ENCODE measurements at regions not wholly inside any gene's neighbourhood (a gene's known extent, or its start where the extent isn't known, plus 50 kb on each side); places are given as distances from the start of the nearest gene placed in this dataset.

- no peaks in the 10 kb centered on the region for H3K36me3 ChIP-seq
- DNase-seq (no peak), ATAC-seq (no peak), FAIRE-seq (no peak)
- H3K27ac ChIP-seq, result no peak overlapping the region
- no peaks in the 10 kb centered on the region for H3K4me1 ChIP-seq
- no peaks in the 10 kb centered on the region for H3K9me3 ChIP-seq
- intact Hi-C loops (cut with DNase I), result no loop called here
- H3K27me3 ChIP-seq, result peaks cover 0 to 4% (median 0%) of the 10 kb centered on the region in 4 donors
- WGBS, 2 donors, result 39 to 62% methylated on average over 3 of the region's 3 CpGs
- no peak overlapping the region for H3K4me3 ChIP-seq
- no peak for TF ChIP-seq CTCF (IDR thresholded peaks at IDR 0.05)
These were observed 543.4 kb upstream of the COX7C start for GRCh38 chr5:86074297-86074696.

GRCh38 chr5:86075139-86075538 lies 542.6 kb upstream of the COX7C start:
- WGBS, 2 donors, result 51 to 61% methylated on average over 6 of the region's 6 CpGs
- DNase-seq, result no peak

GRCh38 chr5:86095092-86095491 lies 522.6 kb upstream of the COX7C start:
- intact Hi-C loops (cut with DNase I), result no loop called here

More at GRCh38 chr5:86075139-86075538, 542.6 kb upstream of the COX7C start:
- intact Hi-C loops (cut with DNase I), result no loop called here
- ATAC-seq, result no peak
- no peak for FAIRE-seq
- peaks cover 0 to 4% (median 0%) of the 10 kb centered on the region in 4 donors for H3K27me3 ChIP-seq
- no peak overlapping the region for H3K4me3 ChIP-seq
- no peak overlapping the region for H3K27ac ChIP-seq
- H3K4me1 ChIP-seq, result no peaks in the 10 kb centered on the region
- H3K36me3 ChIP-seq, result no peaks in the 10 kb centered on the region
- TF ChIP-seq CTCF (IDR thresholded peaks at IDR 0.05), result no peak
- no peaks in the 10 kb centered on the region for H3K9me3 ChIP-seq

GRCh38 chr5:86101966-86102365 lies 515.8 kb upstream of the COX7C start:
- no peak for TF ChIP-seq CTCF (IDR thresholded peaks at IDR 0.05)
- Histone ChIP-seq H3K36me3 (no peaks in the 10 kb centered on the region), H3K27me3 (no peaks in the 10 kb centered on the region), H3K4me3 (no peak overlapping the region), H3K4me1 (no peaks in the 10 kb centered on the region), H3K27ac (no peak overlapping the region), H3K9me3 (no peaks in the 10 kb centered on the region)
- DNase-seq (peak in 1 of 6 donors; percentile 23), FAIRE-seq (no peak), ATAC-seq (no peak)
- intact Hi-C loops (cut with DNase I), result no loop called here
- 60 to 70% methylated on average over 6 of the region's 6 CpGs for WGBS, 2 donors

More at GRCh38 chr5:86095092-86095491, 522.6 kb upstream of the COX7C start:
- Histone ChIP-seq H3K27me3 (no peaks in the 10 kb centered on the region), H3K36me3 (no peaks in the 10 kb centered on the region), H3K4me1 (no peaks in the 10 kb centered on the region), H3K9me3 (no peaks in the 10 kb centered on the region), H3K4me3 (no peak overlapping the region), H3K27ac (no peak overlapping the region)
- ATAC-seq (no peak), DNase-seq (no peak), FAIRE-seq (no peak)
- TF ChIP-seq CTCF (IDR thresholded peaks at IDR 0.05), result no peak
- WGBS, 2 donors, result 65 to 73% methylated on average over 1 of the region's 1 CpG

GRCh38 chr5:86108825-86109224 lies 508.9 kb upstream of the COX7C start:
- DNase-seq (peak in 1 of 6 donors; percentile 26), ATAC-seq (no peak), FAIRE-seq (no peak)
- no peaks in the 10 kb centered on the region for H3K27me3 ChIP-seq
- no peaks in the 10 kb centered on the region for H3K4me1 ChIP-seq
- no peak overlapping the region for H3K27ac ChIP-seq
- H3K4me3 ChIP-seq, result no peak overlapping the region
- H3K9me3 ChIP-seq, result no peaks in the 10 kb centered on the region
- intact Hi-C loops (cut with DNase I), result no loop called here
- 65 to 71% methylated on average over 6 of the region's 6 CpGs for WGBS, 2 donors
- H3K36me3 ChIP-seq, result no peaks in the 10 kb centered on the region
- TF ChIP-seq CTCF (IDR thresholded peaks at IDR 0.05), result no peak

Data from pancreas (tissue), 10 donors.